HG03457 (cell line): ENCODE measurements at regions not wholly inside any gene's neighbourhood (a gene's known extent, or its start where the extent isn't known, plus 50 kb on each side); places are given as distances from the start of the nearest gene placed in this dataset.

Experiments used
- ATAC-seq: cut with Tn5 transposase; IDR thresholded peaks from one replicate; pipeline ENCODE4 v1.9.1; 2021; ENCODE audit warnings: moderate number of reproducible peaks; ENCODE audit not compliant: unreplicated experiment

DNA sequence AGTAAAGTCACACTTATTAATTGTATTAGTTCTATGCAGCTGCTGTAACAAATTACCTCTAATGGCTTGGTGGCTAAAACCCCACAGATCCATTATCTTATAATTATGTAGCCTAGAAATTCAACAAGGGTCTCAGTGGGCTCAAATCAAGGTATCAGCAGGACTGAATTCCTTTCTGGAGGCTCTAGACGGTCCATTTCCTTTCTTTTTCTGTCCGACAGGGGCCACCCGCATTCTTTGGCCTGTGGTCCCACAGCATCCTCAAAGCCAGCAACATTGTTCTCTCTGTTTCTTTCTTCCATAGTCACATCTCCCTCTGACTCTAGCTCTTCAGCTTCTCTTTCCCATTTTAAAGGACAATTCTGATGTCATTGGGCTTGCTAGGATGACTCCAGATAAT lies 276.3 kb upstream of the ZNF717 start:
- ATAC-seq, result no peak

DNA sequence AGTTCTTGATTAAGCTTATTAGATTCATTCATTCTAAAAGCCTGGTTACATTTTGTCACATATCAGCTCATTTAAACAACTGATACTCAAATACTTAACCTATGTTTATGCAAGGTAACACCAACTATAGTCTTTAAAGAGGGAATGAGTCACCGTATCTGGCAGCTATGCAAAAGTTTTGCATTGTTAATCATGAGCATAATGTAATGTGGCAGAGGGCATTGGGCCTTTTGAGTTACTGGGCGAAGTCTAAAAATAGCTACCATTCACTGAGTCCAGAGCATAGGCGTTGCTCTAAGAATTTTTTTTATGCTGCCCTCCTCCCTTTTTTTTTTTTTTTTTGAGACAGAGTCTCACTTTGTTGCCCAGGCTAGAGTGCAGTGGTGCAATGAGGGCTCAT lies 277.7 kb upstream of the ZNF717 start:
- no peak for ATAC-seq

DNA sequence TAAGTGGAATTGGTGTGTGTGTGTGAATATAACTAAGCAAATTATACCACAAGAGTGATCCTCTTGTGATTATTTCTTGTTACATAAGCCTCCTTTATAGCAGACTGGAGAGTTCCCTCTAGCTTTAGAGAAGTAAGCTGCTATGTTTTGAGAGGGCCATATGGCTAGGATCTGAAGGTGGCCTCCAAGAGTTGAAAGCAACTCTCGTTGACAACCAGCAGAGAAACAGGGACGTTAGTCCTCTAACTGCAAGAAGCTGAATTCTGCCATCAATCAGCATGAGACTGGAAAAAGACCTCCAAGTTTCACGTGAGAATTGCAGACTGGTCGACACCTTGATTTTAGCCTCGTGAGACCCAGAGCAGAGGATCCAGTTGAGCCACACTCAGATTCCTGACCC lies 278.5 kb upstream of the ZNF717 start:
- ATAC-seq, result no peak

DNA sequence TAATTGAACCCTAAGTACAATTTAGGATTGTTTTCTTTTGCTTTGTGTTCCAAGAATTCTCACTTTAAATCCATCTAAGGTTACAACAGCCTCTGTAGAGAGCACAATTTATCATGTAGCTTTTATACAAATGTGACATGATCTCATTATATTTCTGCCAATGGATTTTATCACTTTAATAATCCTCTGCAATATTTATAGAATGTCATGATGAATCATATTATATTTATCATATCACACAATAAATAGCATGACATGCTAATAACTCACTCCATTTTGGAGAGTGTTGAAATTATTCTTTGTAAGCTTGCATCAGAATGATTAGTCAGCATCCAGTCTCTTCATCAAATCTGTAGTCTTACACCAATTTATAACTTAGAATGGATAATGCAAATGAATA lies 280.6 kb upstream of the ZNF717 start:
- no peak for ATAC-seq

DNA sequence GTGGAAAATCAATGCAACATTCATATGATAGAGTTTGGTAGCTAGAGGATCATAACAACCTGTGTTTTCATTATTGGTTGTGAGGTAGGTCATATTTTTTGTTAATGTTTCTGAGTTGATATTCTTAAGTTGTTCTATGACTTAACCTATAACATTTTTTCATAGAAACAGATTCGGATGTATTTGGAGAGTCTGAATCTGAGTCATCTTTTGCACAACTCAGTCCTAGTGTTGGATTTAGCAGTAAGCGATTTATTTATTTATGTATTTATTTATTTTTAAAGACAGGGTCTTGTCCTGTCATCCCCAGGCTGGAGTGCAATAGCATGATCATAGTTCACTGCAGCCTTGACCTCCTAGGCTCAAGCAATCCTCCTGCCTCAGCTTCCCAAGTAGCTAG lies 292.8 kb upstream of the ZNF717 start:
- ATAC-seq, result no peak

DNA sequence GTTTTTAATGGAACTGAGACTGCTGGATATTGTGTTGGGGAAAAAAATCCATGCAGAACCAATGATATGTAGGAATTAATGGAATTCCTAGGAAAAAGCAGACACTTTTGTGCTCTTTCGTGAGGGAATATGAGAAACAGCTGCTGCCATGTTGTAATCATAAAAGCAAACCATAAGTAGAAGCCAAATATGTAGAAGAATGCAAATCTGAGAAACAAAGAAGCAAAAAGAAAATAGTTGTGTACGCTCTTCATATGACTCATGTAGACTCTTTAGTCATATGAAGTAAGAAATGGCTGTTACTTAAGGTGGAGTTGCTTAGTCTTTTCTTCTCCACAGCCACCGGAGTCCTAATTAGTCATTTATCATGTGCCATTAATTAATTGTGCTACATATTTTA lies 298.6 kb upstream of the ZNF717 start:
- no peak for ATAC-seq

DNA sequence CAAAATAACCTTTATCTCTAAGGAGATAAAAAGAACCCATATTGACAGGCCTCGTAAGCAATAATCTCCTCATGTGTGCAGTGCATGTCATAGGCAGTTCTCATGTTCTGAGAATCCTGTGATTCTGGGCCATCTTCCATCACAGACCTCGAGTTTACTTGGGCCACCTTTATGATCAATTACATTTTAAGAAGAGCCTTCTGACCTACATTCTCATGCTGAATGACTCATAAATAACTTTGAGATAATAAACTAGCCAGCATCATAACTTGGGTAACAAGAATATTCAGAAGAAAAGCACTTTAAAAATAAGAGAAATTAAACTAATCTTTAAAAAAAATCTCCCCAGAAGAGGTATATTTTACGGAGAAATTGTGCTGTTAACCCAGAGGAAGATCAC lies 310.7 kb upstream of the ZNF717 start:
- no peak for ATAC-seq

DNA sequence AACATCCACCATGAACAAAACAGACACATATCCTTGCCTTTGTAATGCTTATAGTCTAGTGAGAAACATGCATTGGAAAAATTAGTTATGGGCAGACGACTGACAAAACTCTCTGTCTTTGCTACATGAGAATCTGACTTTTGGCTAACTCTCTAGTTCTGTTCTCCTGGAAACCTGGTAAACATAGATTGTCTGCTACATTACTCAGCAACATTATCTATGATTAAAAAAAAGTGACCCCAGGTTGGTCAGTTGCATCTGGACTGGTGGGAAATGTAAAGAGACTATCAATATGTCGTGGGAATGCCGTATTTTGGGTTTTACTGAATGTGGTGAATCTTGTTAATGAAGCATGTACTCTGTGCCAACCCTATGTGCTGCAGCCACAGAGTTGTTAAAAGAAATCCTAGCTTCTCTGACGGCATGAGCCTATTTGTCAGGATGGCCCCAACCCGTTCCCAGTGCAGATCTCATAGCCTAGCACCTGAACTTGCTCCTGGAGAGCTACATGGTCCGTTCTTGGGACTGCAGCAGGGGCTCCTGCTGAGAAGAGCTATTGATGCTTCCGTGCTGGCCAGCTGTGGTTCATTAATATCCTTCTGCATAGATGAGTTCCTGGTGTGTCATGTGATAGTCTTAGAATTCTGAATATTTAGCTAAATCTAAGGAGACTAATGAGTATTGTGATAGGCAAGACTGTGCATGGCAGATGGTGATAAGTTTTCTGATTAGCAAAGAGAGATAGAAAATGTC lies 311.7 kb upstream of the ZNF717 start:
- ATAC-seq, result no peak

DNA sequence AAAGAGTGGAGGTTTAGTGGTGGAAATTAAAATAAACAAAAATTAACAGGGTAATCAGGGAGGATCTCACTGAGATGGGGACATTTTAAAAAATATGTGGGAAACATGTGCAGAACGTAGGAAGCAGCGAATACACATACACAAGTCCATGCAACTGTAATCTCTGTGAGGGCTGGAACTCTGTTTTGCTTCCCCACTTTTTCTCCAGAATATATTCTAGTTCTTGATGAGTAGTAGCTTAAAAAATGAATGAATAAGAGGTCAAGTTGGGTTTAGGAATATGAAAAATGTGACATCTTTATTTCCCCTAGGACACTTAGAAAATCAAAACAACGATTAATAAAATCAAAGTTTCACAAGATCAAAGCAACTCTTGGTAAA lies 312.2 kb upstream of the ZNF717 start:
- ATAC-seq, result no peak

DNA sequence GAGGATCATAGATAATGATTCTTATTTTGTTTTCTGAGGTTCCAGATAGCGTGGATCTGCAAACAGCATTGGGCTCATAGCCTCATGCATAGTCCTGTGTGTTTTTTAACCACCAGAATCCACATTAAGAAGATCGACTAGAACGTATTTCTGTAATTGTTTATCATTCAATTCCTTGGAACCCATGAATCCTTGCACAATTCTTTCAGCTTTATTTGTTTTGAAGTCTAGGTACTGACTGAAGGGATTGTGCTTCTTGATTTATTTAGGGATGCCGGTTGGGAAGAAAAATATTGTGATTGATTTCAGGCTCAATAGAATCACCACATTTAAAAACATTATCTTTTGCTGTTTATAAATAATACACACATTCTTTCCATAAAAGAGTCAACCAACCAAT lies 314.6 kb upstream of the ZNF717 start:
- no peak for ATAC-seq

DNA sequence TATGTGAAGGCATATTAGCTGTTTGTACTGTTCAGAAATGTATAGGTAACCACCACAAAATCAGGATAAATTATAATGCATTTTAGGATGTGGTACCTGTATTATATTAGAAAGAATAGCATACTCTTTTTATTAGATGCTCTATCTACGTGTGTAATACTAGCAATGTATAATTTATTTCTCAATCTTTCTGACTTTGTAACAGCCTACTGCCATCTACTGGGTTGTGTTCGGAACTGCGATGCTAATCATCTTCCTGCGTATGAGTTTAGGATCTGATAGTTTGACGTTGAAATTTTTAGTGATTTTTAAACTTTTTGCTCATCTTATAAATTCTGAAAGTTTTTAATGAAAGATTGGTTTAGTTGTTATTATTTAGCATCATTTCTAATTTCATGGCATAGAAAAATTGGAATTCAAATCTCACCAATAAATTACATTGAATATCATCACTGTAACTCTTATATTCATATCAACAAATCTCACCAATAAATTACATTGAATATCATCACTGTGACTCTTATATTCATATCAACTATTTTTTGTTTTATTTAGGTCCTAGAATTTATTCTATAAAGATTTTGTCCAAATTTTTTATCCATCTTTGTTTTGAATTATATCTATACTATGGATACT lies 322.7 kb upstream of the ZNF717 start:
- ATAC-seq, result no peak

DNA sequence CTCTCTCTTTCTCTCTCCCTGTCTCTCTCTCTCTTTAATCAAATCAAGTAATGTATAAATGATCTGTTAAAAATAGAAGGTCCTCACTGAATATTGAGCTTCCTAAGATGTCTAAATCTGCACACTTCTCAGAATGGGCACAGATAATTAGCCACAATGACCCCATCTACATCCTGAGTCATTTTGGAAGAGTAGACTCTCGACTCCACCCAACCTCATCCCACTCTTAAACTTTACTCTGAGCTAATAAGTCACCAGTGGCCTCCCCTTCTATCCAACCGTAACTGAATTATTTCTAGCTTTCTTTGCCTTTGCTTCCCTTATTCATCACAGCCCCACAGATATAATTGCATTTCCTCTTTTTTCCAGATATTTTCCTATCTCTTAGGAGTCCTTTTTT lies 326.5 kb upstream of the ZNF717 start:
- no peak for ATAC-seq

DNA sequence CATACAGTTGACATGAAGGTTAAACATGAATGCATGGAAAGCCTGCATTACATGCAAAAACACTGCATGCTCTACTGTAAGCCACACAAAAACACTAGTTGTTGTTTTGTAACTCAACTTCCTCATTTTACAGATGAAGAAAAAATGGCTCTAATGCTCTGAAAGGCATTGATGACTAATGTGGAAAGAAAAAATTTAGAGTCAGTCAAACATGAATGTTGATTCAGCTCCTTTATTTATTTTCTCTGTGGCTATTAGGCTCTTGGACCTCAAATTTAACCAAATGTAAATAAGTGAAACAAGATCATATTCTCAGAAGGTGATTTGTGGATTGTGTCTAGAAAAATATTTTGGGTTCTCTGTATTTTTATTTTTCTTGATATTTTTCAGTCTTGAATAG lies 336.7 kb upstream of the ZNF717 start:
- no peak for ATAC-seq

DNA sequence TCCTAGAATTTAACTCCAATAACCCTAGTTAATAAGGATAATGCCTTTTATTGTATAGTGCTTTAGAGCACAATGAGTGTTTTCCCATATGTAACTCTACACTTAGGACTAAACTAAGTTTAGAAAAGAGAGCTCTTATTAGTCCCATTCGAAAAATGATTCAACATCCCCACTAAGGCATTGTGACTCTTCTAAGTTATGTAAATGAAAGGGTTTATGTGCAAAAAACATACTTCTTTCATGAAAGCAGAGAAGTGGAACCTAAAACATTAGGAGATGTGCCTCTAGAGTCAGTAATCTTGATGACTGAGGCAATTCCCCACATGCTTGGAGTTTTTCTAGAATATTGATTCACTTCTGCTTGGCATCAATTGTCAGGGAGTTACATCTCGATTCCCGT lies 344.1 kb upstream of the ZNF717 start:
- no peak for ATAC-seq

DNA sequence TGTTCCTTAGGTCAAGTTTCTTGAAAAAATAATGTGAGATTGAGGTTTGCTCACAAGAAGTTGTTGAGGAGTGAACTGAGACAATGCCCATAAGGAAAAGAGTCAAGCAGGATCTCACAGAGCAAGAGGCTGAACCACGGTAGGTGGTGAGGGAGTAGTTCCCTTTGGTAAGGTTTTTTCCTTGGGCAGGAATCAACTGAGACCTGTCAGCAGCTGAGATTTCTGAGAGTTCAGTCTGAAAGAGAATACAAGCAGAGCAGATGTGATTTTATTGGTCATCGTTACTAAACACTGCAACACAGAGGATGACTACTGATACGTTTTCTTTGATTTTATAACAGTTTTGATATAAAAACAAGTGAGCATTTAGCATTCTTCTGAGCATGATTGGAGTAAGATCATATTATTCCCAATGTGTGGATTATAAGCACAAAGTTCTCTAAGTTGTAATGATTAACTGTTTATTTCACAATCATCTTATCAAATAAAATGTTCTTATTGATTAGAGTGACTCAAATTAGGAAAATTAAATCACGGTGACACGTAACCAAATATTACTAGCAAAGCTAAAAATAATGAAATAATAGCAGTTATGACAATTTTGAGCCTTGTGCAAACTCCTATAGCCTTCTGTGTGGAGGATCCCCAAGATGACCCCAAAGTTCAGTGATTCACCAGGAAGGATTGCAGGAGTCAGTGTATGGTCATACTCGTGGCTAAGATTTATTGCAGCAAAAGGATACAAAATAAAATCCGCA lies 346.2 kb upstream of the ZNF717 start:
- no peak for ATAC-seq

DNA sequence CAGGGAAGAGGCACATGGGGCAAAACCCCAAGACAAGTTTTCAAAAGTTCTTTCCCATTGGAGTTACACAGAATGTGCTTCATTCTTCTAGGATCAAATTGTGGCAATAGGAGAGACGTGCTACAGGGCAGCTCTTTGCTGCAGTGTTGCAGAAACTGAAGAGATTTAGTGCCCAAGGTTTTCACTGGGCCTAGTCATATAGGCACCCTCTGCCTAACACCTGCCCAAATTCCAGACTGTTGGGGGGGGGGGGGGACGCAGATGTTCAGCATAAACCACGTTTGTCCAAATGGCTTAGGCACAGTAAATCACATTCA lies 346.8 kb upstream of the ZNF717 start:
- no peak for ATAC-seq

DNA sequence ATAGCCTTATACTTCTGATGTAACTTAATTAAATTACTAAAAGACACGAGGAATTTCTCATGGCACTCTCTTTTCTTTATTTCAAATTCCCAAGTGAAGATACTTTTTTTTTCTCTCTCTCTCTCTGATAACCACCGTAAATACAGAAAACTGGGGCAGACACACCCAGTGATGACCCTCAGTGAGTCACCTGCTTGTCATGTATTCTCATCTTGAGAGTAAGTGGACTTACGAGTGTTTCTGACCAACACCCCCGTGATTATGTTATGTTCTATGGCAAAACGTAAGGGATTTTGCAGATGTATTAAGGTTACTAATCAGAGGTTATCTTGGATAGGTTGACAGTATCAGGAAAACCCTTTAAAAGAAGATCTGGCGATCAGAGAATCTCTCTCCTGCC lies 348.8 kb upstream of the ZNF717 start:
- ATAC-seq, result no peak

DNA sequence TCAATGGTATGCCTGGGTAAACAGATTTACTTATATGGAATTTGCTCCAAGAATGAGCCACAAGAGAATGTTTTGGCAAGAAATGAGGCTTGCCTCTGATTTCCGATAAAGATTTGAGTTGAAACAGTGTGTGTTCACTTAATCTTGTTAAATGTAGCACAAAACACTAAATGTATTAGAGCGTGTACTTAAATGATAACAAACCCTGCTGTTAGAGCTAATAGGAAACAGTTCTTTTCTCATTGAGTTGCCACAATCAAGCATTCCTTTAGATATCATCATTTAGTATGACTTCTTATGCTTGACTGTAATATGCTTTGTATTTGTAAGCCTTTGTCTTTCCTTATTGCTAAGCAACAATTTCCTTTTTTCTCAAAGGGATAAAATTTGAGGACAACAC lies 353.6 kb upstream of the ZNF717 start:
- ATAC-seq, result no peak

DNA sequence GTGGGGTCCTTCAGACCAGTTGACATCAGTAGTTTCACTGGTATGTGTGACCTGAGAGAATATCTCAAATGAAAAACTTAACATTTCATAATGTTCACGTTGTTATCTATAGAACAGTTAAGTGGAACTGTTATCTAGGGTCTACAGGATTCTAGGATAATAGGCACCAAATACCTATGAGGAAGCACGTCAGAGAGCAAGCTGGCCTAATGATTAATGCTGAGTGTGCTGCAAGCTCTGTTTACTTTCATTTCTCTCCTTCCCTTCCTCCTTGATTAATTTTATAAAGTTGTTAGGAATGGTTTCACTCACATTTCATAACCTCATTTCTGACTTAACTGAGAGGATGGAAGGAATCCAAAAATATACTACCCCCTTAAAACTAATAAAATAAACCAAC lies 362.5 kb upstream of the ZNF717 start:
- no peak for ATAC-seq

DNA sequence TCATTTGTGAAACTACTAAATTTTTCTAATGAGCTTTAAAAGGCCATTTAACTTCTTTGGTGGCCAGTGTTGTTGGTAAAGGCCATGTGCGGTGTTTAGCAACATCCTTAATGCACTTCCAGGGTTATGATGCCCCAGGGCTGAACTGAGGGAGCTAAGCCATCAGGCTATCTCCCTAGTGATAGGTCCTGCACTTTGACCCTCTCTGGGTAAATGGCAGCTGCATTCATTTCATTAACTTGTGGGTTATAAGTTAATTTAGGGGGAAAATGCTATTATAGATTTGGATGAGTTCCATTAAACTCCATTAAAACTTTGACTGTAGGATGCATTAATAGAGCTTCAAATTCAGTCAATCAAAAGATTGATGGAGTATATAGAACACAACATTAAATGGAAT lies 366.7 kb upstream of the ZNF717 start:
- no peak for ATAC-seq

DNA sequence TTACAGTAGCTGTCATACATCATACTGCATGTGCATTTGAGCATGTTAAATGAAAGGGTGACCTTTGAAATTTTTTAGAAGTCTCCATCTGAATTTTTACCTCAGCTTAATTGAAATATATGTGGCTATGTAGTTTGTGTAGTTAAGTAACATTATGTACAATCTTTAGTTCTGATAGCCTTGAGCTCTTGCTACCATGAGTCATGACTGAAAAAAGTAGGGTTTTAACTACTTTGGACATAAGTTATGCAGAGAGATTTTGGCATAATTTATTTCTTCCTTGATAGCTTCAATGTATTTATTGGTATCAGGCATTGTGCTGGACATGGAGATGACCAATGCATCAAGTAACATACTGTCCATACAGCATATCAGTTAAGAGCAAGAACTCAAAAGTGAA lies 376.5 kb upstream of the ZNF717 start:
- ATAC-seq, result no peak

DNA sequence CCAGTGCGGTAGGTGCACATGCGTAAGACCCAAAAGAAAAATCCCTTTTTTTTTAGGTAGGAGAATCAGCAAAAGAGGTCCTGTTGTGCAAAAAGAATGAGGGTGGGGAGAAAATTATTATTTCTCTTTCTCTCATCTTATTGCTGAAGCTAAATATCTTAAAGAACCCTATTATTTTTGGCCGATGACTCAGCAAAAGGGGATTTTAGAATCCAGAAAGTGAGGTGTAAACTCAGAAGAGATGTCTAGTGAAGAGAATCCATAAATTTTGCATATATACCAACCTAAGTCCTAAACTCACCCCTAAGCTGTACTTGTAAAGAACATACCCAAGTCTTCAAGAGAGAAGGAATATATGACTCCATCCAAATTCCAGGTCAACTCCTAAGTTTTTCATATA lies 386.3 kb upstream of the ZNF717 start:
- ATAC-seq, result no peak

DNA sequence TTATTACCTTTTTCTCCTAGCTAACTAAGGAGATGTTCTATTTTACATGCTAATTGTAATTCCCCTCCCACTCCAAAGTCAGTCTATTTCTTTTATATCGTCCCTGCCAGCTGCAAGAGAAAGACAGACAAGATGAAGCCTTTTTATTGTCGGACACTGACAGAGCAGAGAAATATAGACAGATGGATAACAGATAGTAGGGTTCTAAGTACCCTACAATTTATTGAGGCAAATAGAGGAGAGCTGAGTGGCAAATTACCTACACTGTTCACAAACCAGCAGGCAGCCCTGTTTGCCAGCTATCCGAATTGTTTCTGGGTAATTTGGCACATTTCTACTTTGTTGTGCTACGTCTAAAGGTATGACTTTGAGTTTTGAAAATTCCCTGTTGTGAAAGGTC lies 392.3 kb upstream of the ZNF717 start:
- ATAC-seq, result no peak
